ENCODE measurements at regions not wholly inside any gene's neighbourhood (a gene's known extent, or its start where the extent isn't known, plus 50 kb on each side); places are given as distances from the start of the nearest gene placed in this dataset.

GRCh38 chr4:36737691-36738090 is 456.3 kb downstream of the DTHD1 start:
- FAIRE-seq (no peak), DNase-seq (ENCODE audit: low read depth in 1 of 2, low spot score in 1 of 2) (no peak), ATAC-seq (no peak)
- 6% methylated on average over 2 of the region's 2 CpGs for whole genome bisulfite sequencing (ENCODE audit: missing lambda C conversion rate)
- Histone ChIP-seq H3K27ac (no peak overlapping the region), H3K4me1 (no peaks in the 10 kb centered on the region), H3K9me3 (no peaks in the 10 kb centered on the region), H3K4me2 (no peak overlapping the region), H3K4me3 (no peak overlapping the region)
- CTCF ChIA-PET = no interaction called here
- POLR2A ChIA-PET = no interaction called here
- no peak for TF ChIP-seq RFX5 (IDR thresholded peaks at IDR 0.05)
- TF ChIP-seq, protein P1, sequence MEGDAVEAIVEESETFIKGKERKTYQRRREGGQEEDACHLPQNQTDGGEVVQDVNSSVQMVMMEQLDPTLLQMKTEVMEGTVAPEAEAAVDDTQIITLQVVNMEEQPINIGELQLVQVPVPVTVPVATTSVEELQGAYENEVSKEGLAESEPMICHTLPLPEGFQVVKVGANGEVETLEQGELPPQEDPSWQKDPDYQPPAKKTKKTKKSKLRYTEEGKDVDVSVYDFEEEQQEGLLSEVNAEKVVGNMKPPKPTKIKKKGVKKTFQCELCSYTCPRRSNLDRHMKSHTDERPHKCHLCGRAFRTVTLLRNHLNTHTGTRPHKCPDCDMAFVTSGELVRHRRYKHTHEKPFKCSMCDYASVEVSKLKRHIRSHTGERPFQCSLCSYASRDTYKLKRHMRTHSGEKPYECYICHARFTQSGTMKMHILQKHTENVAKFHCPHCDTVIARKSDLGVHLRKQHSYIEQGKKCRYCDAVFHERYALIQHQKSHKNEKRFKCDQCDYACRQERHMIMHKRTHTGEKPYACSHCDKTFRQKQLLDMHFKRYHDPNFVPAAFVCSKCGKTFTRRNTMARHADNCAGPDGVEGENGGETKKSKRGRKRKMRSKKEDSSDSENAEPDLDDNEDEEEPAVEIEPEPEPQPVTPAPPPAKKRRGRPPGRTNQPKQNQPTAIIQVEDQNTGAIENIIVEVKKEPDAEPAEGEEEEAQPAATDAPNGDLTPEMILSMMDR (IDR thresholded peaks at IDR 0.05) = no peak
- TF ChIP-seq, protein P2, sequence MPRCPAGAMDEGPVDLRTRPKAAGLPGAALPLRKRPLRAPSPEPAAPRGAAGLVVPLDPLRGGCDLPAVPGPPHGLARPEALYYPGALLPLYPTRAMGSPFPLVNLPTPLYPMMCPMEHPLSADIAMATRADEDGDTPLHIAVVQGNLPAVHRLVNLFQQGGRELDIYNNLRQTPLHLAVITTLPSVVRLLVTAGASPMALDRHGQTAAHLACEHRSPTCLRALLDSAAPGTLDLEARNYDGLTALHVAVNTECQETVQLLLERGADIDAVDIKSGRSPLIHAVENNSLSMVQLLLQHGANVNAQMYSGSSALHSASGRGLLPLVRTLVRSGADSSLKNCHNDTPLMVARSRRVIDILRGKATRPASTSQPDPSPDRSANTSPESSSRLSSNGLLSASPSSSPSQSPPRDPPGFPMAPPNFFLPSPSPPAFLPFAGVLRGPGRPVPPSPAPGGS (IDR thresholded peaks at IDR 0.05) = no peak
- no peak for TF ChIP-seq HOXB13 (CRISPR knock-in tag; IDR thresholded peaks at IDR 0.05; ENCODE audit: low read depth)
- TF ChIP-seq TP53 (CRISPR knock-in tag; IDR thresholded peaks at IDR 0.05) = no peak
- TF ChIP-seq MAFK (IDR thresholded peaks at IDR 0.05; ENCODE audit: partially characterized antibody) = no peak

- ChIA-PET POLR2A (no interaction called here), CTCF (no interaction called here)
- no peaks in the 10 kb centered on the region for H3K9me3 ChIP-seq
- H3K4me3 ChIP-seq = no peak overlapping the region
- FAIRE-seq = no peak
- no peak overlapping the region for H3K4me2 ChIP-seq
- WGBS (ENCODE audit: missing lambda C conversion rate) = 11% methylated on average over 6 of the region's 6 CpGs
- DNase-seq (ENCODE audit: low read depth in 1 of 2, low spot score in 1 of 2) = no peak
- H3K4me1 ChIP-seq = no peaks in the 10 kb centered on the region
- ATAC-seq = no peak
- TF ChIP-seq ELK1 (IDR thresholded peaks at IDR 0.05; ENCODE audit: low read depth, low read length) = no peak
- TF ChIP-seq HOXB13 (CRISPR knock-in tag; IDR thresholded peaks at IDR 0.05; ENCODE audit: low read depth) = no peak
- H3K27ac ChIP-seq = no peak overlapping the region
Measured at GRCh38 chr4:36740796-36741310, 459.4 kb downstream of the DTHD1 start.

DNA sequence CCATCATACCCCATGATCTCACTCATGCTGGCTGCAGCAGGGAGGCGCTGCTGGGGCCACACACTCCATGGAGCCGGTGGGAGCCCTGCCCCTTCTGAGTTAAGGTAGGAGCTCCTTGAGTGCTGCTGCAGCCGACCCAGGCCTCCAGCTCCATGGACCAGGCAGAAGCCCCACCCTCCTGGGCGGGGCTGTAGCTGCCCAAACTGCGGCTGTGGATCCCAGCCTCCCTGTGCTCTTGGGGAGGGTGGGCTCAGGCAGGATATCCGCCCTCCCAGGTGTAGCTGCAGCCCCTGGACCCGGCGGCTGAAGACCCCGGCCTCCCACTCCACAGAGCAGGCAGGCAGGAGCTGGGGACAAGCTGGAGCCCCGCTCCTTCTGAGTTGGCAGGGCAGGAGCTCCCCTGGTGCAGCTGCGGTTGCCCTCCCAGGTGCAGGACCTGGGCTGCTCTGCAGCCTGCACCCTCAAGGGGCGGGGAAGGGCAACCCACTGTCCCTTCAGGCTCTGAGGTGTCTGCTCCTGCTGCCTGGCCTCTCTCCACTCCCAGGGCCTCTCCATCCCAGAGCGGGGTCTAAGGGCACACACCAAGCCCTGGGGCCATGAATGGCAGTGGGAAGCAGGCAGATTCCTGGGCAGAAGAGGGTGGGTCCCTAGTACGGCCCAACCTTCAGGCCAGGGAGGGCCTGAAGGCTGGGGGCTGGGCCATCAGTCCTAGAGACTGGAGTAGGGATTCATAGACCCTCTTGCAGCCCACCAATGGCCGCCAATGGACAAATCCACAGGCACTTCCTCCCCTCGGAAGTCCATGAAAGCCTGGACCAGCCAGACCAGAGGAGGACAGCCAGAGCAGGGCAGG is 466.1 kb downstream of the DTHD1 start:
- Histone ChIP-seq H3K27ac (no peak overlapping the region), H3K4me3 (no peak overlapping the region), H3K4me1 (no peaks in the 10 kb centered on the region), H3K9me3 (no peaks in the 10 kb centered on the region), H3K4me2 (no peak overlapping the region)
- FAIRE-seq (no peak), DNase-seq (ENCODE audit: low read depth in 1 of 2, low spot score in 1 of 2) (no peak), ATAC-seq (no peak)
- ChIA-PET POLR2A (no interaction called here), CTCF (no interaction called here)
- no peak for TF ChIP-seq HOXB5 (CRISPR knock-in tag; IDR thresholded peaks at IDR 0.05)
- TF ChIP-seq RARB (CRISPR knock-in tag; IDR thresholded peaks at IDR 0.05) = no peak
- no peak for TF ChIP-seq SREBF2 (IDR thresholded peaks at IDR 0.05)
- TF ChIP-seq CHD2 (IDR thresholded peaks at IDR 0.05; ENCODE audit: low read length, partially characterized antibody) = no peak
- no peak for TF ChIP-seq ELK1 (IDR thresholded peaks at IDR 0.05; ENCODE audit: low read depth, low read length)
- TF ChIP-seq JUN (IDR thresholded peaks at IDR 0.05) = no peak
- TF ChIP-seq POLR2AphosphoS2 (conservative IDR thresholded peaks at IDR 0.05; ENCODE audit: low read length) = no peak
- no peak for TF ChIP-seq ZNF302 (CRISPR knock-in tag; IDR thresholded peaks at IDR 0.05)
- no peak for TF ChIP-seq ZC3H11A (IDR thresholded peaks at IDR 0.05)
- no peak for TF ChIP-seq SMC3 (IDR thresholded peaks at IDR 0.05)
- no peak for TF ChIP-seq NR3C1 (IDR thresholded peaks at IDR 0.05)
- no peak for TF ChIP-seq MAFK (IDR thresholded peaks at IDR 0.05; ENCODE audit: partially characterized antibody)
- 0% methylated on average over 2 of the region's 16 CpGs for WGBS (ENCODE audit: missing lambda C conversion rate)
